NCI-H146 treated with DMSO at 0.1 percent for 48 hours (cell line): ENCODE measurements at regions not wholly inside any gene's neighbourhood (a gene's known extent, or its start where the extent isn't known, plus 50 kb on each side); places are given as distances from the start of the nearest gene placed in this dataset.

ENCODE experiments used
- DNase-seq: peaks from one replicate; lab custom pipeline; 2025; ENCODE audit not compliant: unreplicated experiment; lab: John Stamatoyannopoulos, UW

DNA sequence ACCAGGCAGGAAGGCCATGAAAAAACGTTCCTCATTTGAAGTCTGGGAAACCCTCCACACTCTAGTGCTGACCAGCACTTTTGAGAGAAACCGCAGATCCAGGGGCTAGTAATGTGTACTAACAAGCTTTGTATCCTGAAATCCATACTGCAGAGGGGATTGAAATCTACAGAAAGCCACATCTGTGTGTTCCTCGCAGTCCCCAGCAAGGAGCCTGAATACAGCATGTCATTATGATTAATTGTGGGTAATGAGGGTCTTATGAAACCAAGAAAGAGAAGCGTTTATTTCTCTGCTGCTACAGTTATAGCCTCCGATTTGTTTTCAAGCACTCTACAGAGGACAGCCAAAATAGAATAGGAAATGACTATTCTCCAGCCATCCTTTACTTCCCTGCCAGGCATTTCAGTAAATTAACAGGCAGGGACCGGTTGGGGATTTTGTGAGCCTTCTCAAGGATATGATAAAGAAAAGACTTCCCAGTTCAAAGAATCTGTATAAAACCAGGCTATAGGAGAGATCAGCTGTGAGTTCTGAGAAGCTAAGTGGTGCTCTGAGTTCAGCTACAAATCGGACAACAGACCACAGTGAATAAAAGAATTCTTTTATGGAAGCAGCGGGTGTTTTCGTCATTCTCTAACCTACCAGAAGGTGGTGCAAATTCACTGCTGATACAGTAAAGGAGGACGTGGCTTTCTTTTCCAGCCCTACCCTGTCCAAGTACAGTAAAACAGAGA is 133.4 kb downstream of the INSIG2 start:
- peak; percentile 4 for DNase-seq

DNA sequence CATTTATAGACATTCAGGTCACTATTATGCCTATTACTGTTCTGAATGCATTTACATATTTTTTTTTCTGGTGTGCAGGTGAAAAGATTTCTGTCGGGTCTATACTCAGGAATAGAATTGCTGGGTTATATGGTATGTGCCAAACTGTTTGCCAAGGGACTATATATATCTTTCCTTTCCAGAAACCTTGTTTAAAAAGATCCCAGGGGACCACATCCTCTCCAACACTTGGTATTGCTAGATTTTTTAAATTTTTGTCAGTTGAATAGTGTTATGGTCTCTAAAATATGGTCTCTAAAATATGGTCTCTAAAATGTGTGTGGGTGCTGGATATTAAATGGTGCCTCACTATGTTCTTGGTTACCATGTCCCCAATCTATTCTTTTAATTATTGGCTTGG is 131.3 kb downstream of the INSIG2 start:
- no peak for DNase-seq

DNA sequence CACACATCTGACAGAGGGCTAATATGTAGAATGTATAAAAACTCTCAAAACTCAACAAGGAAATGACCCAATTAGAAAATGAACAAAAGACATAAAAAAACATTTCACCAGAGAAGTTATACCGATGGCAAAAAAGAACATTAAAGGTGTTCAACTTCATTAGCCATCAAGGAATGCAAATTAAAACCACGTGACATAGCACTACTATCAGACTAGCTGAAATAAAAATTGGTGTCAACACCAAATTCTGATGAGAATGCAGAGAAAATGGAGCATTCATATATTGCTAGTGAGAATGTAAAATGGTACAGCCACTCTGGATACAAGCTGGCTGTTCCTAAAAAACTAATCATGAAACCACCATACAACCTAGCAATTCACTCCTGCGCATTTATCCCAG is 128.0 kb downstream of the INSIG2 start:
- DNase-seq, result no peak

DNA sequence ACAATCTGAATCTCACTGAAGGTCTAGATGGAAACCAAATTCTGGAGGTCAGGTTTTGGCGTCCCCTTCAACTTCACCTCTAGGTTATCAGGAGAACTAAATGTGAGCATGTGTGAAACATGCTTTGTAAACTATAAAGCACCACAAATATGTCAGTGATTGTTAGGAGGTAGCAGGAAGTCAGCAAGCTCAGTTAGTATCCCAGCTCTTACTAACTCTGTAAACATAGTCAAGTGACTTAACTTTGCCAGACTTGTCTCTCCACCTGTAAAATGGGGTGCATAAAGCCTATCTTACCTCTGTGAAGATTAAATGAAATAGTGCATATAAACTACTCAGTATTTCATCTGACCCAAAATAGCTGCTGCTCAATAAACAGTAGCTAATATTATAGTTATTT is 121.5 kb downstream of the INSIG2 start:
- DNase-seq, result no peak

DNA sequence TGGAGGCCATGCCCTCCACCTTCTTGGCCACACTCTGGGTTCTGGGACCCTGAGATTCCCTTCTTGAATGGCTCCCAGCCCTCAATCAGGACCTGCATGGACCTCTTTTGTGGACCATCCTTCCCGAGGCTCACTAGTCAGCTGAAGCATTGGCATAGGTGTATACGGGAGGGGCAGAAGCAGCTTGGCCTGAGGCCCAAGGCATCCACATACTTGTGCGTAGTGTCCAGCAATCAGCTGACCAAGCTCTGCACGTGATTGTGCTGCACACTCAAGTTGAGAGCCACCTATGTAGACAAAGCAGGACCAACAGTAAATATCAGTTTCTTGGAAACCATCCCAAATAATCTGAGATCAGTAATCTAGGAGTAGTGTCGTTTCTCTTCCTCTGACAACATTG is 119.6 kb downstream of the INSIG2 start:
- DNase-seq, result no peak

DNA sequence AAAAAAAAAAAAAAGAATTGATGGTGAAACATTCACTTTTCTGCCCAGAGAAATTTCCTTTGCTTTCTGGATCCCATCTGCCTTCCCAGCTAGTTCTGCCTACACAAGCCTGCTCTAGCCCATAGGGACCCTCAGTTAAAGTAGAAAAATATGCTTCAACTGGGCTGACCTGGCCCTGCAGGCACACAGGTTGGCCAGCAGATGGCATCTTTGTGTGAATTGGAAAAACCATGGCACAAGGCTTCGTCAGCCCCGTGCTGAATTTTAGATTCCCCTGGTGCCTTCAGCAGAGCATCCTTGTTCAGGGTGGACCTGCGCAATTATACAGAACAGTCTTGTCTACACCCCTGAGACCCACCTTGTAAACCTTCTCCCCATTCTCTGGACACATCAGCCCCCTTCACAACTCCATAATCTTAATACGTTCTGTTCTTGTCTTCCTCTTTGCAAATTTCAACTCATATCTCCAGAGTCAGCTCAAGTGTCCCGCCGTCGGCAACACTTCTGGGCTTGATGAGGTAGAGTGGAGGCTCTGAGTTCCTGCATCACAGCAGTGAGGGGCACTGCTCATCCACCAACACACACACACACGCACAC is 114.5 kb downstream of the INSIG2 start:
- DNase-seq, result no peak

DNA sequence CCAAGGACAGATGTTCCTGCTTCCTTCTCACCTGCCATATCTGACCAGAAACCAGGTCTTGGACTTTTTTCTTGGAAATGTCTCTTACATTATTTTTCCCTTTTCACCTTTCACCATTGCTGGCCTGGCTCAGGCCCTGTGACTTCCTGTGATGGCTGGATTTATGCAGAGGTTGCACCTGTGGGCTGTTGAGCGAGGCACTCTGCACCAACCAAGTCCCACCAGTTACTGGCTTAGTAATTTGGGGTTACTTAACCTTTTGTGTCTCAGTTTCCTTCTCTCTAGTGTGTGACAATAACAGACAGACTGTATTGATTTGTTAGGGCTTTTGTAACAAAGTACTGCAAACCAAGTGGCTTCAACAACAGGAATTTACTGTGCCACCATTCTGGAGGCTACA is 110.0 kb downstream of the INSIG2 start:
- no peak for DNase-seq

DNA sequence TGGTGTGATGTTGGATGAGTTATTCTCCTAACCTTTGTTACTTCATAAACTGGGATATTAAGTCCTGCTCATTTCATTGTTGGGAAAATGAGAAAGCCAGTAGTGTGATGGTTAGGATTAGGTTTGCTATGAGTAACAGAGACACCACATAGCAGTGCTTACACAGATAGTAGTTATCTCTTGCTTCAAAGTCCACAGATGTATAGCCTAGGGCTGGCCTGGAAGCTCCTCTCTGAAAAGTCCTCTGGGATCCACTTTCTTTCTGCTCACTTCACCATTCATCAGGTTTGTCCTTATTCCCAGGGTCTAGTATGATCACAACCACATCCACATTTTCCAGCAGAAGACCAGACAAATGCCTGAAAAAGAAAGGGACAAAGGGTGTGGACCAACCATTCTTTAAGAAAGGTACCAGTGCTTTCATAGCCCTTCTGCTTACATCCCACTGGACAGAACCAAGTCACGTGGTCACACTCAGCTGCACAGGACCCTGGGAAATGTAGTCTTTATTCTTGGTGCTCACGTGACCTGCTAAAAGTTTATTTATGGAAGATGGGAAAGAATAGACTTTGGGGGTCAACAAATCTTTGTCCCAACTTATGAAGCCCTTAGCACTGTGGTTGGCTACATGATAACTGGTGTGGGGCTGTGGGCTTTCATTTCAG is 108.9 kb downstream of the INSIG2 start:
- DNase-seq, result no peak

DNA sequence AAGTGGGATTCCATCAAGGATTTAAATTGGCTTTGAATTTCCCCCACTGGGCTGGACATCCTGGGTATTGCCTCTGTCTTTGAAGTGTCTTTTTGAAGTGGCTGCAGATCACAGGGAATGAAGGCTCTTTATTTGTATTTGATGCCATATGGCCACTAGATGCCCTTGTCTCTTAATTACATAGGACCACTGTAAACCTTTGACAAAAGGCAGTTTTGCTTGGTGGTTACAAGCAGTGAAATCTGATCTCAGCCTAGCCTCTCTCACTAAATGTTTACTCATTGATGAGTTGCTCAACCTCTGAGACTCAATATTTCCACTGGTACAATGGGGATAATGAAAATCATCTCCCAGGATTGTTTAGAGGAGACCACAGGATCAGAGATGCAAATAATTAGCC is 102.2 kb downstream of the INSIG2 start:
- no peak for DNase-seq

DNA sequence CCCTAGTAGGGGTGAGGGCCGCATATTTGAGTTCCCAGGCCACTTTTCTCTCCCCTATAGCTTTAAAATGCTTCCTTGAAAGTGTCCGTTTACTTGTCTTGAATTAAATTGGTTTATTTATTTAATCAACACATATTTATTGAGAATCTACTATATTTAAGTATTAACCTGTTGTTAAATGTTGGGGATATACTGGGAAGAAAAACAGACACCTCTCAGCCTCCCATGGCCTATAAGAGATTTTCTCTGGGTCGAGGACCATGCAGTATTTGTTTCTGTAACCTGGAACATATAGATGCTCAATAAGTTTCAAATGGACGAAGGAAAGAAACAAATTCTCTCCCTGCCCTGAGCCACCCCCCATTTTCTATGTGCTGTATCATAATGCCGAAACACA is 98.6 kb downstream of the INSIG2 start:
- DNase-seq, result no peak

DNA sequence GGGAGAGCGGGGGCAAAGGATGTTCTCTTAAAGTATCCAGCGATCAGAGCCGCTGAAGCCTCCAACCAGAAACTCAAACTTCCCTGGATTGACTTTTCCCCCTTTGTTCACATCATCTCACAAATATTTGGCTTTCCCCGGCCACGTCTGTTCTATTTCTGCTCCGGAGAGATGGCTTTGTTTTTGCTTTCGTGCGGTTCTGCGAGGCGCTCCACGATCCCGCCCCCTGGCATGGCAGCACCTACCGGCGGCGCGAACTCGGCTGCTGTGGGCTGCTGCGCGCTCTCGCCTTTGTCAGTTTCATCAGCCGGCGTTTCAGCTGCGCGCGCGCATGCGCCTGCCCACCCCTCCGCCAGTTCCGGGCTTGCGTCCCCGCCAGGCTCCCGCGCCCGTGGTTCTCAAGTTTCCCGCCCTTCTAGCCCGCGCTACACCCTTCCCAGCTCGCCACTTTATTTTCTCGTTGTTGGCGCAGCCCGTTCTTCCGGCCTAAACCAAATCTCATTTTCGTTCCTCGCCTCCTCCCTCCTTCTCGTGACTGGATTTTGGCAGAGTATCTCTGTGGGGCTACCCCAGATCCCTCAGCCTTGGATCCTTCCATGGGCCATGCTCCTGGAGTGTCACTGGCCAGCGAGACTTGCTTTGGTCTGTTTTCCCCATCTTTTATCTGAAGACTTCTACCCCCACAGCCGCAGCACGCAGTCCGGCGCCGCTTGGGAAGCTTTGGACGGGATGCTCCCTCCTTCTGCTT is 98.0 kb downstream of the INSIG2 start:
- DNase-seq, result peak; percentile 41

DNA sequence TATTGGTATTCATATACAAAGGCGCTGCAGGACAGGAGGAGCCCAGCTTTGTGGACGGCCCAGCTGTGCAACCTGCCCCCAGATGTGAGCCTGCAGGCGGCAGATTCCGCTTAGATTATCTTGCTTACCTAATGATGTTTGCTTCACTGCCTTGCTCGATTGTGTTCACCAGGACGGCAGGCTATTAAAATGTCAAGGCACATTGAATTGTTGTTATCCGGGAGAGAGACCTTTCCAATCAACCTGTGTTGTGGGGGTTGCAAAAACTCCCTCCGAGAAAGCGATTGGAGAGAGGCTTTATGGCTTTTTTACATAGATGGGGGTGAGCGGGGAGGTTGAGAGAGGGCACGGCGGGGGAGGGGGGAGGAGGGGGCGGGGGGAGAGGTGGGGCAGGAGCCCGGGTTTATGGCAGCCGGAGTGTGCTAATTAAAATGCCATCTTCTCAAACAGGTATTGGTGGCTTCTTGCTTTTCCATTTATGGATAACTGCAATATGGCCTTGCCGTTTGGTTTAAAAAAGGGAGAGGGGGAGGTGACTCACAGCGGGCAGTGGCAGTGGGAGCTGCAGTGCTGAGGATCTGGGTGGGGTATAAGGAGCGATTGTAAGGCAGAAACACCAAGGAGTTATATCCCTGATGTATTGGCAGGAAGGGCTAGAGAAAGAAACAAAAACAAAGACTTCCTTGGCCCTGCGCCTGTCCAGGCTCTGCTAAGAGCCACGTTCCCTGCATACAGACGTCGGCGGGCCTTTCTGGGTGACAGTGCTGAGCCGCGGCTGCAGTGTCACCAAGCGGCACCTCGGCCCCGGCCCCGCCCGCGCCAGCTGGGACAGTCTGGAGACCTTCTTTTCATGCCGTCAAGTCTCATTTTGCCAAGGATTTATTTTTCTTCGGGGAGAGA is 97.2 kb downstream of the INSIG2 start:
- peak; percentile 52 for DNase-seq

DNA sequence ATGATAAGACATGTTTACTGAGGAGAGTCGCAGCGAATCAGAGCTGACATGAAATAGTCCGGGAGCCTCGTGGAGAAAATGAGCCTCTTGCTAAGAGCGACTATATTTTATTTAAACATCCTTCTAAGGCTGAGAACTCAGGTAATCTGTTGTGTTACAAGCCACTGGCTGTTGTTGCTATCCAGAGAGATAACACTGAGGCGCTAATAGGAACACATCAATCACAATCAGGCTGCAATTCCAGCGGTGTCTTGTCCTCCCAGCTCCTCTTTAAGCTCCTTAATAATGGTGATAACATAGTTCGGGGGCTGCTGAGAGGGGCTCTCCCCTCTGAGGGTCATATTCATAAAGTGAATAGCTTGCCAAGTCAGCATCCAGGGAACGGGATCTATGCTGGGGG is 95.1 kb downstream of the INSIG2 start:
- DNase-seq, result no peak

DNA sequence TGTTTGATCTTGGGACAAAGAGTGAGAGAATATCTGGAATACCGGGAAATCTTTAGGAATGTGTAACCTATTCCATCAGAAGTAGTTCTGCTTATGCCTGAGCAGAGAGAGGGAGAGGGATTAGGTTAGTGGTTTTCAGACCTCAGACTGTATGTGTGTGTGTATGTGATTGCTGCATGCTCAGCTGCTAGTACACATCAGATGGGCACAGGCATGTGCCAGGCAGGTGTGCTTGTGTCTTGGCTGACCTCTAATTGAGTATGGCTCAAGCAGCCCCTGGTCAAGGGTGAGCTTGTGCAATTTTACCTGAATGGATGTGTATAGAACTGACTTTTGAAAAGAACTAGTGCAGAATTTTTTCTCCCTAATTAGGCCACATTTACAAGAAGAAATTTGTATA is 91.2 kb downstream of the INSIG2 start:
- DNase-seq, result no peak

DNA sequence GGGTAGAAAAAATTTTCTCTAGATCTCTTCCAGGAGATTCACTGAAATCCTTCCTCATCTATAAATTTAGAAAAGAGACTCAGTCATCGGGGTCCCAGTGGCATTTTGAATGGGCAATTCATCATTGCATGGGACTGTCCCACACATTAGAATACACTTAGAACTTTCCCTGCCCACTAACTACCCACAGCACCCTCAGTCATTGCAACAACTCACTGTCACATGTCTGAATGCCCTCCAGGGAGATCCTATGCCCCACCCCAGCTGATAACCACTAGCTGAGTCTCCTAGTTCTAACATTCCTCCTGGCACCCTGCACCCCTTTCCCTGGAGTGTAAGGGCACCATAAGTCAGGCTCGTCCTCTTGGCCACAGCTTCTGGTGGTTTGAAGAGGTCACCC is 89.6 kb downstream of the INSIG2 start:
- no peak for DNase-seq

DNA sequence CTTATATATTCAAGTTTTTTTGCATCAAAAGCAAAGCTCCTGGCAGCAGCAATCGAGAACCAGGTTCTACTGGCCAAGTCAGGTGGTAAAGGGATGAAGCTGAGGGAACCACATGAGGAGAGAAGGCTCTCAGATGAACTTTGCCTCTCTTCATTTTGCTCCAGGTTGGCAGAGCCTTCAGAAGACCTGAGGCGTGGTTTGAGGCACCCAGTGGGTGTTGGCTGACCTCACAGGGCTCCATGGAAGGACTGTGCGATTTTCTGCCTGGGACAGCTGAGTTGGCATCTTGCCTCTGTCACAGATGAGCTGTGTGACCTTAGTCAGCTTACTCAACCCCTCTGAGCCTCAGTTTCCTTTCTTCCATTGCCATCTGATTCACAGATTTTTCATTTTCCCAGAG is 89.0 kb downstream of the INSIG2 start:
- no peak for DNase-seq

DNA sequence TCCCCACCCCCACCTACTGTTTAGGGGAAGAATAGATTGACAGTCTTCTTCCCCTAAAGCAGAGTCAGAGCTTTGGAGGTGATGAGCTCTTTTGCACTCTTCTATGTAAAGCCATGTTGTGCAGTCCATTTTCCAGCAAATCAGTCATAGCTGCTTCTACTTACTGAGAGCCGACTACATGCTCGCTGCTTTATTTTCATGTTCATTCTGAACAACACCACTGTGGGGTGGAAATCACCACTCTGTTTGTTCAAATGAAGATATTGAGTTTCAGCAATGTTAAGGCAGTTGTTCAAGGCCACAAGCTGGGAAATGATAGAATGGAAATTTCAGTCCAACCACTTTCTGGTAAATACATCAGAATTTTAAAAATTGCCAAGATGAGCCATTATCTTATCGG is 88.3 kb downstream of the INSIG2 start:
- DNase-seq, result no peak

DNA sequence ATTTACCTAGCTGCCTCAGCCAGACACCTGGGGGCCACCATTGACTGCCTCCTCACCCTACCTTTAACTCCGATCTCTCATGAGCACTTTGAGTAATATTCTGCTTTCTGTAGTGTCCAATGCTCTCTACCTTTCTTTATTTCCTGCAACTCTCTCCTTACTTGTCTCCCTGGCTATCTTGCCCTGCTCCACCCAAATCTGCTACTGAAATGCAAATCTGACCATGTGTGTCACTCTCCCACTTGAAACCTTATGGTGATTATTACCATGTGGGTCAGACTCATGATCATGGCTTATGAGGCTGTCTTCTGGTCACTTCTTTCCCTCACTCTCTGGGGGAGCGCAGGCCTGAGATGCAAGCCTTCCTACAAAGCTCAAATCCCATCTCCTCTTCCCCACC is 83.3 kb downstream of the INSIG2 start:
- DNase-seq, result no peak

DNA sequence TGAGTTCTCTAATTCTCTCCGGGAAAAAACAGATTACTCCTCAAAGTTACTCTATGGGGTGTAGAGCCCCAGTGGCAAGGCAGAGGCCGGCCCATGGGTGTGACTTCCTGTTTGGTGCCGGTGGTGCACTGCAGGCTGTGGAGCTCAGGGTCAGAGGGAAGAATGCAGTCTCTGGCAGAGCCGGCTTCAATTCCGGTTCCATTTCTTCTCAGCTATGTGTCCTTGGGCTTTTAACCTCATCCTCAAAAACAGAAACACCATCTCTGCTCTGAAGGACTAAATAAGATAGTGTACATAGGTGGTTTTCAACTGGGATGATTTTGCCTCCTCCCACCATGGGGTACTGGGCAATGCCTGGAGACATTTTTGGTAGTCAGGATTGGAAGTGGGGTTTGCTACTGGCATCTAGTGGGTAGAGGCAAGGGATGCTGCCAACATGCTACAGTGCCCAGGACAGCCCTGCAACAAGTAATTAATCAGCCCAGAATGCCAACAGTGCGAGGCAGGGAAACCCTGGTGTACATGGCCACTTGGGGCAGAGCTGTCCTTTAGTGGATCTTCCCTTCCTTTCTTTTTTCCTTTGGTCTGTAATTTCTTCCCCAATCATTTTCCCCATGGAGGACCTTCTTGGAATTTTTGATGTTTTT is 81.2 kb downstream of the INSIG2 start:
- no peak for DNase-seq

DNA sequence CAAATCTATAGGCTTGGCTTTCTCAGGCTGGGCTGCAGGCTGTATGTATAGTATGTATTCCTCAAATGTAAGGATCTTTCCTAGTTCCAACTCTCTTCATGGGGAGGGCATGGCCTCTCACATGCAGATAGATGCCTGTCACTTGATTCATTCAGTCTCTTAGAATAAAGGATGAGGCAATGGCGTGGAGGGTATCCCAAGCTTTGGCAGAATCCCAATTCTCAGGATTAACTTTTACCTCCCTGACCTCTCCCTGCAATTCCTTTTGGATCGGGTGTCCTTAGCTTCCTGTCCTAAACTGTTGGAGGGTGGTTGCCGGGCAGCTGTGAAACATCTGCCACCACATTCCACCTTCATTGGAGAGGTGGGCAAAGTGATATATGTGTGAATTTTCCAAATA is 80.3 kb downstream of the INSIG2 start:
- DNase-seq, result no peak
